CD4-positive, alpha-beta T cell (primary cell): ENCODE measurements at regions not wholly inside any gene's neighbourhood (a gene's known extent, or its start where the extent isn't known, plus 50 kb on each side); places are given as distances from the start of the nearest gene placed in this dataset.

Experiments
- ATAC-seq: fragments of 200-7000 bp; cut with Tn5 transposase; one replicate; pipeline ENCODE4 v1.10.0; 2022; ENCODE audit warnings: mild to moderate bottlenecking; ENCODE audit not compliant: poor library complexity
- CTCF ChIA-PET: fragments of 350-600 bp; sonication (Branson Sonifier 250); formaldehyde crosslinking; loops from one replicate; lab custom pipeline; 2021; ENCODE audit warnings: antibody characterized with exemption, inconsistent platforms; lab: Charles Lee
- POLR2A ChIA-PET: fragments of 350-600 bp; sonication (Branson Sonifier 250); formaldehyde crosslinking; loops from one replicate; lab custom pipeline; 2021; ENCODE audit warnings: antibody characterized with exemption, inconsistent platforms; lab: Charles Lee
- DNase-seq, 14 experiments: peaks; one replicate each; pipeline ENCODE4 v3.0.0-alpha.2; 2013 to 2020; ENCODE audit warnings: mixed read lengths in 2 of 14
- H3K27ac ChIP-seq, 2 donors: one replicate each; pipeline versions ENCODE4 v1.5.1 to v1.7.0; 2013; ENCODE audit warnings: low read length in 2 of 2, low read depth in 1 of 2, mild to moderate bottlenecking in 1 of 2
- H3K27me3 ChIP-seq, 2 experiments: 1 replicate in 1 of 2; 2 replicates in 1 of 2; pipeline versions ENCODE4 v1.6.1 to v1.7.0; 2013; ENCODE audit warnings: low read length in 2 of 2, control low read depth in 1 of 2, mild to moderate bottlenecking in 1 of 2, moderate library complexity in 1 of 2; ENCODE audit not compliant: insufficient read depth in 2 of 2, control insufficient read depth in 1 of 2
- H3K36me3 ChIP-seq: one replicate; pipeline ENCODE4 v1.6.1; 2013; ENCODE audit warnings: low read length, control low read depth; ENCODE audit not compliant: insufficient read depth
- H3K4me1 ChIP-seq: one replicate; pipeline ENCODE4 v1.6.1; 2013; ENCODE audit warnings: low read length, control low read depth; ENCODE audit not compliant: insufficient read depth
- H3K4me3 ChIP-seq: one replicate; pipeline ENCODE4 v1.5.1; 2013; ENCODE audit warnings: mild to moderate bottlenecking, low read length, moderate library complexity
- H3K9me3 ChIP-seq, 2 experiments: 1 replicate in 1 of 2; 2 replicates in 1 of 2; pipeline versions ENCODE4 v1.6.1 to v1.7.0; 2013; ENCODE audit warnings: low read length in 2 of 2, mild to moderate bottlenecking in 2 of 2, control low read depth in 1 of 2, moderate library complexity in 1 of 2; ENCODE audit not compliant: control insufficient read depth in 1 of 2, insufficient read depth in 1 of 2
- H3K27ac Mint-ChIP-seq: one replicate; pipeline ENCODE4 v1.8.0; 2020; ENCODE audit warnings: mixed read lengths
- H3K27me3 Mint-ChIP-seq: one replicate; pipeline ENCODE4 v1.8.0; 2021; ENCODE audit warnings: mixed read lengths
- H3K36me3 Mint-ChIP-seq: one replicate; pipeline ENCODE4 v1.8.0; 2021; ENCODE audit warnings: low read depth, mixed read lengths
- H3K4me1 Mint-ChIP-seq: one replicate; pipeline ENCODE4 v1.8.0; 2021; ENCODE audit warnings: low read depth, mixed read lengths
- H3K4me3 Mint-ChIP-seq: one replicate; pipeline ENCODE4 v1.8.0; 2020; ENCODE audit warnings: mild to moderate bottlenecking, mixed read lengths
- H3K9me3 Mint-ChIP-seq: one replicate; pipeline ENCODE4 v1.8.0; 2020; ENCODE audit warnings: mixed read lengths
- intact Hi-C, 2 experiments: fragments of 100-400 bp; cut with DNase I in 1 of 2; cut with micrococcal nuclease in 1 of 2; formaldehyde crosslinking; loops; one replicate each; pipeline versions ENCODE4 v1.15.1 to v1.9.0; 2023 to 2025; cut with DNase I, micrococcal nuclease
- TF ChIP-seq, protein P1 (sequence below): fragments of 200-600 bp; IDR thresholded peaks from one replicate; pipeline ENCODE4 v1.8.0; 2022; ENCODE audit warnings: antibody characterized with exemption, mild to moderate bottlenecking

GRCh38 chr10:29751240-29751639, 116.5 kb upstream of the SVIL start:
- Mint-ChIP-seq H3K27ac (no peak overlapping the region), H3K4me3 (no peak overlapping the region), H3K27me3 (peaks cover 15% of the 10 kb centered on the region), H3K36me3 (no peaks in the 10 kb centered on the region), H3K9me3 (no peaks in the 10 kb centered on the region), H3K4me1 (no peaks in the 10 kb centered on the region)
- Histone ChIP-seq H3K36me3 (no peaks in the 10 kb centered on the region), H3K4me3 (no peak overlapping the region), H3K27me3 (peaks cover 0 to 5% of the 10 kb centered on the region in 2 experiments), H3K4me1 (no peaks in the 10 kb centered on the region), H3K9me3 (no peaks in the 10 kb centered on the region), H3K27ac (no peak overlapping the region)
- intact Hi-C loops, result no loop called here
- ATAC-seq, result no peak
- no peak for DNase-seq
- TF ChIP-seq, protein P1, sequence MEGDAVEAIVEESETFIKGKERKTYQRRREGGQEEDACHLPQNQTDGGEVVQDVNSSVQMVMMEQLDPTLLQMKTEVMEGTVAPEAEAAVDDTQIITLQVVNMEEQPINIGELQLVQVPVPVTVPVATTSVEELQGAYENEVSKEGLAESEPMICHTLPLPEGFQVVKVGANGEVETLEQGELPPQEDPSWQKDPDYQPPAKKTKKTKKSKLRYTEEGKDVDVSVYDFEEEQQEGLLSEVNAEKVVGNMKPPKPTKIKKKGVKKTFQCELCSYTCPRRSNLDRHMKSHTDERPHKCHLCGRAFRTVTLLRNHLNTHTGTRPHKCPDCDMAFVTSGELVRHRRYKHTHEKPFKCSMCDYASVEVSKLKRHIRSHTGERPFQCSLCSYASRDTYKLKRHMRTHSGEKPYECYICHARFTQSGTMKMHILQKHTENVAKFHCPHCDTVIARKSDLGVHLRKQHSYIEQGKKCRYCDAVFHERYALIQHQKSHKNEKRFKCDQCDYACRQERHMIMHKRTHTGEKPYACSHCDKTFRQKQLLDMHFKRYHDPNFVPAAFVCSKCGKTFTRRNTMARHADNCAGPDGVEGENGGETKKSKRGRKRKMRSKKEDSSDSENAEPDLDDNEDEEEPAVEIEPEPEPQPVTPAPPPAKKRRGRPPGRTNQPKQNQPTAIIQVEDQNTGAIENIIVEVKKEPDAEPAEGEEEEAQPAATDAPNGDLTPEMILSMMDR, result no peak
- ChIA-PET POLR2A (no interaction called here), CTCF (no interaction called here)

DNA sequence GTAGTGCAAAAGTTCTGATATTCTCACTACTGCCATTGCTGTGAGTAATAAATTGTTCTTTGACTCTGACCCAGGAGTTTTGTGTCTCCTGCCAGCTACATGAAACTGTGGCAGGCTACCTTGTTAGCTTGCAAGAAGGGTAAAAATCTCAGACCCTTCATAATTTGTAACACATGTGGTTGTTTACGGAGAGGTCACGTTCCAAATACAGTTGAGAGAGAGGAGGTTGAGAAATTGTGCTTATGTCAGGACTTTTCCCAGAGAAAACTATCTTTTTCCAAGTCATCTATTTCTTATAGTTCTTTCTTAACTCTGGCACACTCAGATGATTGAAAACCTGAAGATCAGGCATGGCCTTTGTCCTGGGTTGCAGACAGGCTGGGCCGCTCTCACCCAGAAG, 114.4 kb upstream of the SVIL start:
- Histone ChIP-seq H3K4me3 (no peak overlapping the region), H3K36me3 (no peaks in the 10 kb centered on the region), H3K27ac (no peak overlapping the region), H3K4me1 (no peaks in the 10 kb centered on the region), H3K27me3 (peaks cover 0 to 5% of the 10 kb centered on the region in 2 experiments), H3K9me3 (no peaks in the 10 kb centered on the region)
- peaks cover 20% of the 10 kb centered on the region for H3K27me3 Mint-ChIP-seq
- CTCF ChIA-PET, result no interaction called here
- POLR2A ChIA-PET, result interaction anchor here (0.6 kb wide), 1 partner anchor 1193 kb away, joined by 3 read pairs; no protein-coding TSS in a partner anchor
- H3K9me3 Mint-ChIP-seq, result no peaks in the 10 kb centered on the region
- TF ChIP-seq, protein P1, result no peak
- intact Hi-C loops, result no loop called here
- no peak overlapping the region for H3K27ac Mint-ChIP-seq
- no peak overlapping the region for H3K4me3 Mint-ChIP-seq
- no peaks in the 10 kb centered on the region for H3K36me3 Mint-ChIP-seq
- no peak for ATAC-seq
- no peak for DNase-seq
- H3K4me1 Mint-ChIP-seq, result no peaks in the 10 kb centered on the region

DNA sequence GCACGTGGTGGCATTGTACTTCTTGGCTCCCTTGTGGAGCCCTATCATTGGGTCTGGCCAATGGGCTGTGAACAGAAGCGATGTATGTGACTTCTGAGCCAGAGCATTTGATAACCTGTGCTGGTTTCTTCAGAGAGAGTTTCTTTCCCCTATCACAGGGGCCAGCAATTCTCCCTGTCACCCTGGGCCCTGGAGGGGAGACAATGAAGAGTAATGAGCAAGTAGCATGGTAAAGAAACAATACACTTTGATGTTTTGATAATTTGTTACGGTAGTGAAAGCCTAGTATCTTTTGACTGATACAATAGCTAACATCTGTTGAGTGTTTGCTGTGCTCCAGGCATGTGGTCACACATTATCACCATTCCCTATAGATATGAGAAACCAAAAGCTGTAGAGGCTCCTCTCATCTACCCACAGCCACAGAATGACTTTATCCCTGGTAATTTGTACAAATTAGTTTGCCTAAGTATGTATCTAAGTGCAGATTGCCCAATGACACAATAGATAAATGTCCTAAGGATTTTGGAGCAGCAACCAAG, 113.4 kb upstream of the SVIL start:
- Mint-ChIP-seq H3K27ac (no peak overlapping the region), H3K4me1 (no peaks in the 10 kb centered on the region)
- CTCF ChIA-PET, result no interaction called here

More for the DNA sequence above, 113.4 kb upstream of the SVIL start:
- intact Hi-C loops, result no loop called here
- H3K4me3 Mint-ChIP-seq, result no peak overlapping the region
- H3K4me3 ChIP-seq, result no peak overlapping the region
- no peaks in the 10 kb centered on the region for H3K9me3 ChIP-seq
- ATAC-seq (no peak), DNase-seq (no peak)
- TF ChIP-seq, protein P1, result no peak
- no peak overlapping the region for H3K27ac ChIP-seq
- H3K27me3 Mint-ChIP-seq, result peaks cover 15% of the 10 kb centered on the region
- H3K36me3 Mint-ChIP-seq, result no peaks in the 10 kb centered on the region
- POLR2A ChIA-PET, result no interaction called here
- H3K9me3 Mint-ChIP-seq, result no peaks in the 10 kb centered on the region
- H3K4me1 ChIP-seq, result no peaks in the 10 kb centered on the region
- H3K27me3 ChIP-seq, result peaks cover 0 to 5% of the 10 kb centered on the region in 2 experiments
- no peaks in the 10 kb centered on the region for H3K36me3 ChIP-seq
